Uterus (tissue), 2 donors: ENCODE measurements at regions not wholly inside any gene's neighbourhood (a gene's known extent, or its start where the extent isn't known, plus 50 kb on each side); places are given as distances from the start of the nearest gene placed in this dataset.

Experiments used
- CTCF ChIP-seq, 4 experiments: fragments of 200-600 bp in 2 of 4; fragments of 450-650 bp in 2 of 4; sonication (generic) in 2 of 4; IDR thresholded peaks; one replicate each; pipeline ENCODE4 v1.5.1; 2016 to 2019; ENCODE audit warnings: antibody characterized with exemption in 4 of 4, mild to moderate bottlenecking in 2 of 4, moderate library complexity in 1 of 4
- POLR2A ChIP-seq, 2 donors: fragments of 450-650 bp; IDR thresholded peaks; one replicate each; pipeline ENCODE4 v1.6.1; 2016; ENCODE audit warnings: antibody characterized with exemption in 2 of 2, mild to moderate bottlenecking in 1 of 2, moderate library complexity in 1 of 2

- no peak for TF ChIP-seq POLR2A (IDR thresholded peaks at IDR 0.05)
- no peak for TF ChIP-seq CTCF (IDR thresholded peaks at IDR 0.05)
Measured at GRCh38 chr5:135227064-135228022, 171.7 kb downstream of the MACROH2A1 start.
